Fibroblast of lung (primary cell): ENCODE measurements at regions not wholly inside any gene's neighbourhood (a gene's known extent, or its start where the extent isn't known, plus 50 kb on each side); places are given as distances from the start of the nearest gene placed in this dataset.

Experiments
- CTCF ChIP-seq, 2 donors: IDR thresholded peaks in 1 of 2; conservative IDR thresholded peaks in 1 of 2; 1 replicate in 1 of 2; 2 replicates in 1 of 2; pipeline ENCODE4 v1.5.1; 2011 to 2012; ENCODE audit warnings: low read length in 2 of 2, control low read depth in 1 of 2, inconsistent platforms in 1 of 2, low read depth in 1 of 2, mild to moderate bottlenecking in 1 of 2
- EZH2 ChIP-seq: IDR thresholded peaks from 2 replicates; pipeline ENCODE4 v1.5.1; 2012; ENCODE audit warnings: low read length, control low read depth, mild to moderate bottlenecking; ENCODE audit errors: missing control alignments

GRCh38 chr13:64477146-64477545, 2753.0 kb downstream of the PCDH9 start:
- TF ChIP-seq CTCF (conservative IDR thresholded peaks at IDR 0.05 in 1 of 2, IDR thresholded peaks at IDR 0.05 in 1 of 2; ENCODE audit: low read depth in 1 of 2, low read length in 2 of 2) (no peak), EZH2 (no peak)
